NCI-H460 (cell line): ENCODE measurements at regions not wholly inside any gene's neighbourhood (a gene's known extent, or its start where the extent isn't known, plus 50 kb on each side); places are given as distances from the start of the nearest gene placed in this dataset.

Experiments
- DNase-seq: peaks from one replicate; pipeline ENCODE4 v3.0.0-alpha.2; 2016; ENCODE audit warnings: low read depth; ENCODE audit errors: extremely low read depth

DNA sequence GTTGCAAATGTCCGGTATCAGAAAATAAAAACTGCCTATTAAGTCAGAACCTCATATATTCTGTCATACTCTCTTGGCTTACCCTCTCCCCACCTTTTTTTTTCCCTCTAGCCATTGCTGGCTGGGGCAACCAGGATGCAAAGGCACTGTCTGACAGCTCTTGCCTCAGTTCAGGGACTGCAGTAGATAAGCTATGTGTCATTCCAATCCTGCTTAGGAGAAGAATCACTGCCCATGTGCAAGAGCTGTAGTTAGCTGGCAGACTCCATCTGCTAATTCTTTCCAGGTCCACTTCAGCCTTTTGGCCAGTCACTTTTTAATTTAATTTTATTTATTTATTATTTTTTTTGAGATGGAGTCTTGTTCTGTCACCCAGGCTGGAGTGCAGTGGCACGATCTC, 895.6 kb upstream of the SLC10A2 start:
- no peak for DNase-seq

DNA sequence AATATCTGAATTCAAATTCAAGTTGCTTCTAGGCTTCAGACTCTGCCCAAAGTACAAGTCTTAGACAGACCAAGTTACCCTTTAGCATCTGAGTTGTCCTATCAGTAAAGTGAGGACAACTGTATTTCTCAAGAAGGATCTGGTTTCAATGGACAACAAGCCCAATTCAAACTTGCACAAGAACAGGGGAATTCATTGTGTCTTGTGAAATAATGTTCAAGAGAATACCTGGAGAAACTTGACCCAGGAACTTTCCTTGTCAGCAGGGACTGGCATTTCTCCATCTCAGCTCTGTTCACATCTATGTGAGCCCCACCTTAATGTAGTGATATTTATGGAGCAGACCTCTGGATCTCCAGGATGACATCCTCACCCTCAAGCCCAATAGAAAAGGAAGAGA, 894.9 kb upstream of the SLC10A2 start:
- no peak for DNase-seq

DNA sequence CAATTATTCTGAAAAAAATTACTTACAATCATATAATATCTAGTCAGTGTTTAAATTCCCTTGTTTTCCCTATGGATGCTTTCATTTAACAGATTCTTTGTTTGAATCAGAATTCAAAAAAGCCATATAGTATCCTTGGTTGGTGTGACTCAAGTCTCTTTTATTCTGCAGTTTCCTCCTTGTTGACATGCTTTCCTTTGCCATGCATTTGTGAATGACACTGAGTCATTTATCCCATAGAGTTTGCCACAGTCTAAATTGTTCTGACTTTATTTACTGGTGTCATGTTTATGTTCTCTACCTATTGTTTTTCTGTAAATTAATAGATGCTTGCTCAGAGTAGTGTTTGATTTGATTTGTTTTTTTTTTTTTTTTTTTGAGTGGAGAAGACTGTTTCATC, 893.8 kb upstream of the SLC10A2 start:
- DNase-seq: no peak

DNA sequence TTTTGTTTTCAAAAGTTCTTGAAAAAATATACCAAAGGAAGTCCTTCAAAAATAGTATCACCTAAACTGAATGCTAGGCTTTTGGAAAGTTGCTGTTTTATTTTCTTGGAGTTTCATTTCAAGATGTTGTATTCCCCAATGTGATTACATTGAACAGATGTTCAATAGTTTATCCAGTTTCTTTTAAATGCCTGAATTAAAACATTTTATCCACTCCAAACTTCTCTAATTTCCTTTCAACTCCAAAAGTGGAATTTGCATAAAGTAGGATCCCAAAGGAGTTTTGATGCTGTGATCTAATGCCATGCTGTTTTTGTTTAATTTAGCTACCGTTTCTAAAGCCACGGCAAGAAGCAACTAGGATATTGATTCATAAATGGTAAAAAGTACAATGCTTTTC, 892.5 kb upstream of the SLC10A2 start:
- DNase-seq: no peak

DNA sequence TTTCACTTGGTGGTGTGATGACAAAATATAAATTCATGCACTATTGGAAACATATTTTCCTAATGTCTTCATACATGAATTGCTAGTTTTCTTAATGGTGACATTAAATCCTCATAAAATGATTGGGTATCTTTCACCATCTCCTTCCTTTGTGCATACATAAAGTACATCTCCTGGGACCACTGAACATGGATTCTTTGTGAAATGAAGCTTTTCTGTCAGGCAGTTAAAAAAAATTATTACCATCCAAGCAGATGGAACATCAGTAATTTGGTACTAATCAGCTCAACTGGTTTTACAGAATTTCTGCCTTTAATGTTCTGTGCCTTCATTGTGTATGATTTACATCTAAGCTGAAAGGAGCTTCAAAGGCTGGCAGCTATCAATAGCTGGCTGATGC, 891.7 kb upstream of the SLC10A2 start:
- DNase-seq: no peak

DNA sequence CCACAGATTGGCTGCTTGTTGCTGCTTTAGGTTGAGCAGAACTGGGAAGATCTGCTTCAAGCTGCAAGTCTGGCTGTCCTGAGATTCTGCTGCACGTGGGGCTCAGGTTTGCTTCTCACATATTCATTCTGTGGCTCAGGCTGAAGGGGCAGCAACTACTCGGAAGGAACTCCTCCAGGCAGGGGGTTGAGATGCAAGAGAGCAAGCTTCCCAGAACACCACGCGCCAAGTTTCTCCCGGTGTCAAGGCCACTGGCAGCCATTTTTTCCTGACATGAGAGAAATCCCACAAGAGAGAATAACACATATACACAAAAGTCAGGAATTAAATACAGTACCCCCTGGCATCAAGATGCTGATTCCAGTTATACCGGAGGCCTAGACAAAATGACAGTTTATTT, 887.6 kb upstream of the SLC10A2 start:
- DNase-seq: no peak

DNA sequence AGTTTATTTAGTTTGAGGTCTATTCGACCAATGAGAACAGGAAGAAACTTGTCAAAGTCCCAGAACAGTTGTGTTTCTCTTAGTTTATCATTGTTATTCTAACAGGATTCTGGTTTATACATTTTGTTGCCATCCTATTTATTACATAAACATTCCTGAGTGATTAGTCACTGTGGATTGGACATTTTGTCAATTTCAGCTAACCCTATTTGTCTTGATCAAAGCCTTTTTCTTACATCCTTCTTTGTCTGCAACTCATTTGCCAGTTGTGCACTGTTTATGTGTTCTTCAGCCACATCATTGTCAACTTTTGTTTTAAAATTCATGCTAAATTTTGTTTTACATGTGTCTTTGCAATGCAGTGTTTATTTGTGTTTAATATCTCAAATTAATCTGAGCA, 886.0 kb upstream of the SLC10A2 start:
- DNase-seq: no peak

DNA sequence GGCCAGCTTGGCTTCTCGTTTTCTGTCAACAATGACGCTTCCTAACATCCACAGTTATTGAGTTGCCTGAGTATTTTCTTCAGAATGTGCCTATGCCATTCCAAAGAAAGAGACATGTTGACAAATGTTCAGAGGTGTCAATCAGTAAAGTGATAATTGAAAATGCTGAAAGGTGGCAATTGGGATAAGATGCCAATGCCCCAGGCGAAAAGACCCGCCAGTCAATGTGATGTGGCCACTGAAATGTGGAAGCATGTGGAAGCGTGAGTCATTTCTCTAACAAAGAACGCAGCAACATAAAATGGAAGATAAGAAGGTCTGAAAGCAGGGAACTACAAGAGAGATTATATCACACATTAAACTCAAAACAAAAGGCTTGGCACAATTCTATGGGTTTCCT, 882.2 kb upstream of the SLC10A2 start:
- no peak for DNase-seq

DNA sequence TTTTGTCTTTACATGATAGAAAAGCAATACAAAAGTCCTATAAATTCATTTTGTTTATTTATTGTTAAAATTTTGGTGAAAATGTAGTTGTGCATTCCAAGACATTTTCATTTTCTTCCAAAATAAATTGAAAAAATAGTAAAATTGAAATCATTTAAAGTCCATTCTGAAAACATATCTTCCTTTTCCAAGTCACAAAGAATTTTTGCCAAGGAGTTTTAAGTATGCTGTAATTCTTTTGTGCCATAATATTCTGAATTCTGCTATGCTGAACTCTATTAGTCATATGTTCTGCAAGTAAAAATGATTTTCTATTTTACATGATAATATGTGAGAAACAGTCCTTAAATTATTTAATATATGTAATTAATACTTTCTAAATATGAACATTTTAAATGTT, 879.6 kb upstream of the SLC10A2 start:
- DNase-seq: no peak

DNA sequence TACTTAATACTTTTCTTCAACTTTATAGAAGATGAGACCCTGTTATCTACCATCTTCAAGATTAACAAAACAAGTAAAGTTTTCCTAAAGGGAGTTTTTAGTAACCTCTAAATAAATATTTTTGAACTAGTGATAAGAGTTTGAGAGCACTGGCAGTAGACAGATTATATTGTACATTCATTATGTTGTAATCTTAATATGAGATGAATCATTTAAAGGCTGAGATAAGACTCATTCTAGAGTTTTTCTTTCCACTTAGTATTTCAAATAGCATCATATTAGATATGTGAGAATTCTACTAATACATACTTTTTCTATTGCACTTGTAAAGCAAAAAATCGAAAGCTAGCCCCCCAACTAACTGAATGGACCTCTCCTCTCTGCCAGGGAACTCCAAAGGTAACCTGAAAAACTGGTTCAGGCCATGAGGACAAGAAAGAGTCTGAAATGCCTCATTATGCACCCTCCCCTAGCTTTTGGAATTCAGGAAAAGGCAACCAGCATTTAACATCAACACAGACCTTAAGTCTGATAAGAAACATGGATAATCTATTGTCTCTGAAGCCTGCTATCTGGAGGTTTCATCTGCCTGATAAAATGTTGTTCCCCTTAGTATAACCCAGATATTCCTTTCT, 875.4 kb upstream of the SLC10A2 start:
- DNase-seq: no peak

DNA sequence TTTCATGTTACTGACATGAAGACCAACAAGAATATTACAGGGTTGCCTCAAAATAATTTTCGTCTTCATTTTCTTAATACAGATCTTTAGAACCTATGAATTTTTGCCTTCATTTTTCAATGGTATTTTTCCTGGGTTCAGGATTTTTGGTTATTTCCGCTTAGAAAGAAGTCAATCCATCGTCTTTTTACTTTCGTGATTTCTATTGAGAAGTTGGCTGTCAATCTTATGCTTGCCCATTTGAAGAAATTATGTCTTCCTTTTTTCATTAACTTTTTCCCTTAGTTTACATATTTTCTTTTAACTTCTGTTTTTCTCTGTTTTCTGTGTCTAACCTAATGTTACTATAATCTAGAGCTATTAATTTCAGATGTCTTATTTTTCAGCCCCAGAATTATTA, 868.9 kb upstream of the SLC10A2 start:
- DNase-seq: no peak

DNA sequence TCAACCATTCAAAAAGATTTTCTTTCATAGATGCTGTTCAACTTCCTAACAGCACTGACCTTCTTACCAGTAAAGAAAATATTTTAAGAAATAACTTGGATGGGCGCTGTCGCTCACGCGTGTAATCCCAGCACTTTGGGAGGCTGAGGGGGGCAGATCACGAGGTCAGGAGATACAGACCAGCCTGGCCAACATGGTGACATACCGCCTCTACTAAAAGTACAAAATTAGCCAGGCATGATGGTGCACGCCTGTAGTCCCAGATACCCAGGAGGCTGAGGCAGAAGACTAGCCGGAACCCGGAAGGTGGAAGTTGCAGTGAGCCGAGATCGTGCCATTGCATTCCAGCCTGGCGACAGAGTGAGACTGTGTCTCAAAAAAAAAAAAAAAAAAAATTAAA, 865.7 kb upstream of the SLC10A2 start:
- DNase-seq: no peak

DNA sequence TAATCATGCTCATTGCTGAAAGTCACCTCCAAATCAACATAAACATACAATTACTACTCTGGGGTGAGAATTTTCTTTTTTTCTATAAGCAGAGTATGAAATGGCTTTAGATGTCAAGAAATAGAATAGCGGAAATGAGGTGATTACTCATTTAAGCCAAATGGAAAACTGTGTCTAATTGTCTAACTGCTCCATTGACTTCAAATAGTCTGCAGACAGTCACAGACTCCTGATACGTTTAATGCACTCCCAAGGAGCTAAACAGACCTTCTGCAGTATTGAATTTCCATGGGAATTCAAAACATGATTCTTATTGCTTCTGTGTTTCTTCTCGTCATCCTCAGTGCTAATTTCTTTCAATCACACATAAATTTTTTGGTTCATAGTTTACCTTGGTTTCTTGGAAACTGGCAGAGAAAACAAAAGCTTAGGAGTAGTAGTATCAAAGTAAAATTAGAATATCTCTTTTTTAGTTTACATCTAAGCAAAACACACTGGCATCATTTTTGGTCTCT, 865.2 kb upstream of the SLC10A2 start:
- DNase-seq: no peak

DNA sequence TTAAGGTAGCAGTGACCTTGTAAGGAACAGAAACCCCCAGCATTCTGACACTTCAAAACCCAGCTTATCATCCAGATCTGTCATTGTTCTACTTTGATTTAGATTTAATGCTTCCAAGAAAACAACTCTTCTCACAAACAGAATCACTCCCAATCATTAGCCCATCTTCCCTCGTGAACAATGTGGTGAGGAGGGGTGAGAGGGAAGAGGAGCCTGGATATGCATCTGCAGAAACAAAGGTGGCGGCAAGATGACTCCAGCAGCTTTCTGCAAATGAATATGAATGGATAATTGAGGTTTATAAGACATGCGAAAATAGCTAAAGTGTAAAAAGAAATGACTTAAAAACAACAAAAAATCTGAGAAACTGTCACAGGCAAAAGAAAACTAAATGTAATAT, 859.9 kb upstream of the SLC10A2 start:
- DNase-seq: no peak

DNA sequence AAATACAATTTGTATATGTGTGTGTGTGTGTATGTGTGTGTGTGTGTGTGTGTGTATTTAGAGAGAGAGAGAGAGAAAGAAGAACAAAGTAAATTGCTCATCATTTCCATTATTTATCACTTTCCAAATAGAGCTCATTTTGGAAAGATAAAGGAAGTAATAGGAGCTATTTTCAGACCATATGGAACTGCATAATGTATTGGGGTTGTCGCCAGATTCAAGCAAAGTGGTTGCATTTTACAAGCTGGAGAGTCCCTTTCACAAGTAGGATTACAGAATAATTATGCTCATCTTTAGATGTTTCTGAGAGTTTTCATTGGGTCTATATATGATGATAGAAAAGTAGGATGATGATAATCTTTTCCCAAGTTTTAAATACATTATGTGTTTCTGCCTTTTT, 842.7 kb upstream of the SLC10A2 start:
- DNase-seq: no peak

DNA sequence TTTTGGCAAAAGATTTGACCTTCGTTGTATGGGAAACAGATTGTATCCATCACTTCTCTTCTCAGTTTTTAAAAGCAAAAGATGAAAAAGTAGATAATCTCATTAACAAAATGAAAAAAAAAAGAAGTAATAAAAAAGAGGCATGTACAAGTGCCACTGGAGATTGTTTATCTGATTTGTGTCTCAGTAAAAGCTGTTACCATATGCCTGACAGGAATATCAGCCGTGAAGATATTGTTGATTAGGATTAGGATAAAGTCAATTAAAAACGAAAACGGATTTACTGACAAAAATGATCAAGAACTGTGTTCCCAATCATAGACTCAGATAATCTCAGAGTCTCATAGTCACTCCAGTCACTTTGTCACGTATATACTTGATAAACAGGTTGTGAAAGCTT, 842.1 kb upstream of the SLC10A2 start:
- DNase-seq: no peak

DNA sequence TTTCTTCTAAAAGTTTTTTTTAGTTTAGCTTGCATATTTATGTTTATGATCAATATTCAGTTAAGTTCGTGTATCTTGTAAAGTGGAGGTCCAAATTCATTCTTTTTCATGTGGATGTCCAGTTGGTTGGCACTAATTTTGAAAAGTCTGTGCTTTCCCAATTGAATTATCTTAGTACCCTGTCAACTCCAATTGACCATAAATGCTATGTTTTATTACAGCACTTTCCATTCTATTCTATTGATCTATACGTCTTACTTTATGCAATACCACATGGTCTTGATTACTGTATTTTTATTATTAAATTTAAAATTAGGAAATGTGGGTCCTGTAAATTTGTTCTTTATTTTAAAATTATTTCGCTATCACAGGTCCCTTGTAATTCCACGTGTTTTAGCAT, 837.6 kb upstream of the SLC10A2 start:
- no peak for DNase-seq

DNA sequence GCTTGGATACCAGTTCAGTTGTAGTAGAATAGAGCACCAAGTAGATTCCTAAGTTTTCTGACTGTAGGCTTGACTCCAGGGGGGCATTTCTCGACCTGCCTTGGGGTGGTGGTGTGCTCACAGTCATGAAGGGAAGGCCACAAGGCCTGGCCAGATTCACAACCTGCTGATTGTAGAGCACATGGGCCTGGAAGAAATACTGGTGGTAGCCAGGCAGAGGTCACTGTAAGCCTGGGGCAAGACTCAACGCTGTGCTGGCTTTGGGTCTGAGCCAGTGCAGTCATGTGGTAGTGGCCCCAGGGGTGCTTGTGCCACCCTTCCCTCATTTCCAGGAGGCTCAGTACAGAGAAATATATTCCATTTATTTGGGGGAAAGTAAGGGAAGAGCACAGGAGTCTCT, 832.3 kb upstream of the SLC10A2 start:
- DNase-seq: no peak

DNA sequence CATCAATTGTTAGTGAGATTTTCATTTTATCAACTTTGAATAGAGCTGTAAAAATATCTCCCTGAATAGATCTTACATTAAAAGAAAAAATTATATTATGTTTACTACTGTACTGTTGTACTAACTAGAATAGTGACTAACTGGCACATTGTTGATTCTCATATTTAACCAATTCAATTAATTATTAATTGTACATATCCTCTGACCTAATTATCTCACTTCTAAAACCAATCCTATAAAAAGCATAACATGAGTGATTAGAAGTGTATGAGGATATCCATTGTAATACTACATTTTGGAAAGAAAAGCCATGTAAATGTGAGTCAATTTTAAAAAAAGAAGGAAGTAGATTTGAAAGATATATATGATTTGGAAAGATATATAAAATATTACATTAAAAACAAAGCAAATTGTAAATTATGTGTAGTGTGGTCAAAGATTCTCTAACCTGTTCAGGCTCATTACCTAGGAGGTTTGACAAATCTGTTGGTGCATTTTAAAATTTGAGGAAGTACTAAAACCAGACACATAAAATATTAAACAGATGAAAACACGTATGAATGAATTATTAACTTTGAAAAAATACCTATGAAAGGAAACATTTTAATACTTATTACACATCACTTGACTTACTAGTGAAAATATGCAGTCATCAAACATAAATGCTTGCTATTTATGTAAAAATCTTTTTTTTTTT, 829.8 kb upstream of the SLC10A2 start:
- DNase-seq: no peak

DNA sequence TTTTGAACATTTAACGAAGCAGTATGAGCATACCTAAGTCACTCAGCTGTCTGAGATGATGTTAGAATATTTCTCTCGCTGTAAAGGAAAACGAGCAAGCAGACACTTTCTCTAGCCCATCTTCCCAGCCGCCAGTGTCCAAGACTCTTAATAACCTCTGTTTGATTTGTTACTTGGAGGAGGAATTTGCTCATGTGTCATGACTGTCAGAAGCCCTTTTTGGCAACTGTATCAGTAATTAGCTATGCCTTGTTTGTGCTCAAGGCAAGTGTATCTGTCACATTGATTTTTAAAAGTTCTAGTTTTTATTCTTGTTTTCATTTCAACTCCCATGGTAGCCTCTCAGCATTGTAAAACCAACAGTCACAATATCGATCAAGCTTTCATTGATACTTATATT, 828.4 kb upstream of the SLC10A2 start:
- no peak for DNase-seq

DNA sequence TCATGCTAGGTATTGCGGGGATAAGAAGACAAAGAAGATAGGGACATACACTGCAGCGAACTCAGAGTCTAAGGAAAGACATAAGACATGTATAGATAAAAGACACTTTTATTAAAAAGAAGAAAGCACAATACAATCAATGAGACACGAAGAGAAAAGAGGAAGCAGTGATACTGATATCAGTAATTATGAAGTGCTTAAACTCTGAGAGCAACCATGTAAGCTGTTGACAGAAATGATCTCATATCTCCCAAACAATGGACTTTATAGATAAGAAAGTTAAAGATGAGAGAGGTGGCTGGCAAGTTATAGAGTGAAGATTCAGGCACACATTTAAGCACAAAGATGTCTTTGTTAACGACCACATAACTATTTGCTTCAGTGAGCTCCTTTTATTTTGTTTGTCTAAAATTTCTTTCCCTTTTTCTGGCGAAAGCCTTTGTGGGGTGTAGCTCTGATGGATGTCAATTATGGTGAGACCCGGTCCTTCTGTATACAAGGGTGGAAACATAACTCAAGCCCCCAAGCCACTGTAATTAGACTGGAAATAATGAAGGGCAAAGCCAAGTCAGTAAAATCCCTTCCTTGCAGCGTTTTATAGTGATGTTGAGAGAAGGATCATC, 818.0 kb upstream of the SLC10A2 start:
- no peak for DNase-seq

DNA sequence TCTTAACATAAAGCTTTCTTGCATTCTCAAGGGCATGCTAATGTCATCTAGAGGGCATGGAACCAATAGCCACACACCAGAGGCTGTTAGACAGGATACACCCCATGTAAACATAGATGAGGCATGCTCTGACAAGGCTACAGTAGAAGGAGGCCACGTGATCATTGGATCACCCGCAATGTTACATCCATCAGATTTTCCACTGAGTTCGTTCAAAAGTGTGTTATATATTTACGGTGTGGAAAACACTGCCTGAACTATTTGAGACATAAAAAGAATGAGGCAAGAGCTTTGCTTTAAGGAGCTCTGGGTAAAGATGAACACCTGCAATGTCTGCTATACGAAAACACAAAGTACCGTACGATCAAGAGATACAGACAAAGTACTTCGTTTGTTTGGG, 817.5 kb upstream of the SLC10A2 start:
- DNase-seq: no peak
